SK-N-MC (cell line): ENCODE measurements at regions not wholly inside any gene's neighbourhood (a gene's known extent, or its start where the extent isn't known, plus 50 kb on each side); places are given as distances from the start of the nearest gene placed in this dataset.

Experiments
- EZH2 ChIP-seq: fragments of 200-600 bp; sonication (generic); IDR thresholded peaks from one replicate; pipeline ENCODE4 v1.6.1; 2017; ENCODE audit warnings: antibody characterized with exemption
- FOXP2 ChIP-seq: optimal IDR thresholded peaks from 2 replicates; pipeline ENCODE3; 2011; ENCODE audit warnings: mild to moderate bottlenecking, moderate library complexity; ENCODE audit not compliant: insufficient read depth; ENCODE audit errors: extremely low read length, control extremely low read depth
- POLR2AphosphoS5 ChIP-seq: IDR thresholded peaks from 2 replicates; pipeline ENCODE4 v1.6.1; 2012; ENCODE audit warnings: mild to moderate bottlenecking, low read depth, low read length, borderline replicate concordance

DNA sequence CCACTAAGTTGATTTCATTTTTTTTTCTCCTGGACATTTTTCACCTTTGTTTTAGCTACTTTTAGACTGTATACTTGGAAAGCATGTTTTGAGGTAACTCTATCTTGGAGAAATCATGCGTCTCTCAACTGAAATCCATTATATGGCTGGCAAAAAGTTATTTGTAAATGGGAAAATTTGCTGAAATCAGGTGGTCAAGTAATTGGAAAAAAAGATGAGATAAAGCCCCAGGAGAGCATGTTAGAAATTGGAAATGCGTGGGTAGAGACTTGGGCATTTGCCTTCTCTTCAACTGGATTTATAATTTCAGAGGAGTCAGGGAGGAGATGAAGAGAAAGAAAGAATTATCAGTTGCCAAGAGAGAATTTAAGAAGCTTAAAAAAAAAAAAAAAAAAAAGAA is 217.1 kb upstream of the MAP3K7 start:
- TF ChIP-seq EZH2 (no peak), POLR2AphosphoS5 (no peak), FOXP2 (no peak)
